ENCODE measurements at regions not wholly inside any gene's neighbourhood (a gene's known extent, or its start where the extent isn't known, plus 50 kb on each side); places are given as distances from the start of the nearest gene placed in this dataset.

DNA sequence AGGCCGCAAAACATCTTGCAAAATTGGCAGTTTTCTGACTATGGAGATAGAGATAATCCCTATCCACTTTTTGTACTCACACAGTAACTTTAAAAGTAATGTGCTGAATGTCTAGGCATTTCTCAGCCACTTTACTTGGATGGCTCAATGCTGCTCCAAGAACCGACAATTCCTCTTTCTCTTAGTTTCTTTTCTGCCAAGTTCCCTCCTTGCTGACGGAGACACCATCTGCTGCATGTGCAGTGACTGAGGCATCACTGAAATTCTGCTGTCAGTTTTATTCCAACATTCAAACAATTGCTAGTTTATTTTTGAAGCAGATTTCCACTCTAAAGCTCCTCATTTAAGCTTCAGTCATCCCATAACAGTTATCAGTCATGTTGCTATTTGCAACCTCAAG, 116.0 kb upstream of the RBMS3 start:
- TF ChIP-seq POLR2A (IDR thresholded peaks at IDR 0.05; ENCODE audit: low read depth), result no peak
- no peak for TF ChIP-seq EP300 (IDR thresholded peaks at IDR 0.05)
- TF ChIP-seq, protein P1, sequence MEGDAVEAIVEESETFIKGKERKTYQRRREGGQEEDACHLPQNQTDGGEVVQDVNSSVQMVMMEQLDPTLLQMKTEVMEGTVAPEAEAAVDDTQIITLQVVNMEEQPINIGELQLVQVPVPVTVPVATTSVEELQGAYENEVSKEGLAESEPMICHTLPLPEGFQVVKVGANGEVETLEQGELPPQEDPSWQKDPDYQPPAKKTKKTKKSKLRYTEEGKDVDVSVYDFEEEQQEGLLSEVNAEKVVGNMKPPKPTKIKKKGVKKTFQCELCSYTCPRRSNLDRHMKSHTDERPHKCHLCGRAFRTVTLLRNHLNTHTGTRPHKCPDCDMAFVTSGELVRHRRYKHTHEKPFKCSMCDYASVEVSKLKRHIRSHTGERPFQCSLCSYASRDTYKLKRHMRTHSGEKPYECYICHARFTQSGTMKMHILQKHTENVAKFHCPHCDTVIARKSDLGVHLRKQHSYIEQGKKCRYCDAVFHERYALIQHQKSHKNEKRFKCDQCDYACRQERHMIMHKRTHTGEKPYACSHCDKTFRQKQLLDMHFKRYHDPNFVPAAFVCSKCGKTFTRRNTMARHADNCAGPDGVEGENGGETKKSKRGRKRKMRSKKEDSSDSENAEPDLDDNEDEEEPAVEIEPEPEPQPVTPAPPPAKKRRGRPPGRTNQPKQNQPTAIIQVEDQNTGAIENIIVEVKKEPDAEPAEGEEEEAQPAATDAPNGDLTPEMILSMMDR (IDR thresholded peaks at IDR 0.05), result no peak
- no peak for TF ChIP-seq POLR2AphosphoS5 (IDR thresholded peaks at IDR 0.05)
- intact Hi-C loops (cut with DNase I), result no loop called here
- WGBS, result 65% methylated on average over 3 of the region's 3 CpGs

GRCh38 chr3:29167180-29167579, 113.7 kb upstream of the RBMS3 start:
- Histone ChIP-seq H3K9me3 (no peaks in the 10 kb centered on the region), H3K36me3 (no peaks in the 10 kb centered on the region), H3K27ac (replicated peaks in 1 of 4) (no peak overlapping the region), H3K4me3 (no peak overlapping the region), H3K4me1 (peaks cover 0 to 5% (median 0%) of the 10 kb centered on the region in 4 donors), H3K27me3 (no peaks in the 10 kb centered on the region)
- WGBS, result 100% methylated on average over 1 of the region's 1 CpG
- no peak for DNase-seq (ENCODE audit: extremely low spot score)
- TF ChIP-seq EP300 (IDR thresholded peaks at IDR 0.05), result no peak
- TF ChIP-seq POLR2A (IDR thresholded peaks at IDR 0.05; ENCODE audit: low read depth), result no peak
- TF ChIP-seq, protein P1 (IDR thresholded peaks at IDR 0.05), result no peak
- no peak for TF ChIP-seq POLR2AphosphoS5 (IDR thresholded peaks at IDR 0.05)
- intact Hi-C loops (cut with DNase I), result no loop called here

More for the DNA sequence above, 116.0 kb upstream of the RBMS3 start:
- no peaks in the 10 kb centered on the region for H3K27me3 ChIP-seq
- no peak overlapping the region for H3K4me3 ChIP-seq
- H3K27ac ChIP-seq (replicated peaks in 1 of 4), result no peak overlapping the region
- H3K9me3 ChIP-seq, result no peaks in the 10 kb centered on the region
- H3K4me1 ChIP-seq, result no peaks in the 10 kb centered on the region
- H3K36me3 ChIP-seq, result no peaks in the 10 kb centered on the region
- DNase-seq (ENCODE audit: extremely low spot score), result no peak

DNA sequence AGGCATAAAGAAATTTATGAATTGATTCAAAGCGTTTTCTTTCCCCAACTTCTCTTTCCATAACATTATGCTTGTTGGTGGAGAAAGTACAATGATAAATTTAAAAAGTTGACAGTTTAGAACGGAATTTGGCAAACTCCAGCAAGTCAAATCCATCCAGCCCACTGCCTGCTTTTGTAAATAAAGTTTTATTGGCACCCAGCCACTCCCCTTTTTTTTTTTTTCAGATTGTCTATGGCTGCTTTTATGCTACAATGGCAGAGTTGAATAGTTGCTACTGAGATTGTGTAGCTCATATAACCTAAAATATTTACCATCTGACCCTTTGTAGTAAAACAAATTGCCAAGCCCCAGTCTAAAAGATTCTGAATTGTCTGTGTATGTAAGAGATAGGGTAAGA, 112.8 kb upstream of the RBMS3 start:
- intact Hi-C loops (cut with DNase I), result no loop called here
- Histone ChIP-seq H3K4me3 (no peak overlapping the region), H3K4me1 (peaks cover 0 to 5% (median 0%) of the 10 kb centered on the region in 4 donors), H3K36me3 (no peaks in the 10 kb centered on the region), H3K27ac (replicated peaks in 1 of 4) (no peak overlapping the region), H3K27me3 (no peaks in the 10 kb centered on the region), H3K9me3 (no peaks in the 10 kb centered on the region)
- 71% methylated on average over 2 of the region's 2 CpGs for WGBS
- no peak for TF ChIP-seq POLR2A (IDR thresholded peaks at IDR 0.05; ENCODE audit: low read depth)
- no peak for TF ChIP-seq POLR2AphosphoS5 (IDR thresholded peaks at IDR 0.05)
- no peak for TF ChIP-seq EP300 (IDR thresholded peaks at IDR 0.05)
- no peak for DNase-seq (ENCODE audit: extremely low spot score)

GRCh38 chr3:29168696-29169095, 112.2 kb upstream of the RBMS3 start:
- TF ChIP-seq EP300 (IDR thresholded peaks at IDR 0.05) (no peak), POLR2A (IDR thresholded peaks at IDR 0.05; ENCODE audit: low read depth) (no peak), POLR2AphosphoS5 (IDR thresholded peaks at IDR 0.05) (no peak)
- TF ChIP-seq, protein P1 (IDR thresholded peaks at IDR 0.05), result no peak
- Histone ChIP-seq H3K36me3 (no peaks in the 10 kb centered on the region), H3K4me3 (no peak overlapping the region), H3K4me1 (peaks cover 0 to 5% (median 0%) of the 10 kb centered on the region in 4 donors), H3K9me3 (no peaks in the 10 kb centered on the region), H3K27ac (replicated peaks in 1 of 4) (no peak overlapping the region), H3K27me3 (no peaks in the 10 kb centered on the region)
- intact Hi-C loops (cut with DNase I), result no loop called here
- no peak for DNase-seq (ENCODE audit: extremely low spot score)
- 77% methylated on average over 1 of the region's 1 CpG for WGBS

DNA sequence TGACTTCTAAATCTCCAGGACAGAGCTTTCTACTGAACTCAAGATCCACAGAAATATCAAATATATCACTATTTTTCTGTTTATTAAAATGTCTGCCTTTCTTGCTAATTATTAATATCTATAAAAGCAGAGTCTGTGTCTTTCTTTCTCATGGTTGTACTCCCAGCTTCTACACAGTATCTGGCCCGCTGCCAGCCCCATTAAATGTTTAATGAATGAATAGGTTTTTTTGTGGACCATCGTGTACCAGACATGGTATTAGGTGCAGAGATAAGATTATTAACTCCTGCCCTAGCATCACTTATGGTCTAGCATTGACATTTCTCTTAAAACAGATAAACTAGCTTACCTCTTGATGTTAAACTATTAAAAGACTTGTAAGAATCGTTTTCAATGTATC, 111.4 kb upstream of the RBMS3 start:
- no peak overlapping the region for H3K27ac ChIP-seq (replicated peaks in 1 of 4)
- H3K36me3 ChIP-seq, result no peaks in the 10 kb centered on the region
- 74% methylated on average over 3 of the region's 3 CpGs for WGBS
- intact Hi-C loops (cut with DNase I), result no loop called here
- TF ChIP-seq POLR2AphosphoS5 (IDR thresholded peaks at IDR 0.05) (no peak), POLR2A (IDR thresholded peaks at IDR 0.05; ENCODE audit: low read depth) (no peak), EP300 (IDR thresholded peaks at IDR 0.05) (no peak)
- TF ChIP-seq, protein P1 (IDR thresholded peaks at IDR 0.05), result no peak
- DNase-seq (ENCODE audit: extremely low spot score), result no peak
- no peak overlapping the region for H3K4me3 ChIP-seq
- no peaks in the 10 kb centered on the region for H3K27me3 ChIP-seq
- peaks cover 0 to 5% (median 0%) of the 10 kb centered on the region in 4 donors for H3K4me1 ChIP-seq
- H3K9me3 ChIP-seq, result no peaks in the 10 kb centered on the region

Measured in esophagus muscularis mucosa (tissue), 4 donors.